ENCODE measurements at regions not wholly inside any gene's neighbourhood (a gene's known extent, or its start where the extent isn't known, plus 50 kb on each side); places are given as distances from the start of the nearest gene placed in this dataset.

DNA sequence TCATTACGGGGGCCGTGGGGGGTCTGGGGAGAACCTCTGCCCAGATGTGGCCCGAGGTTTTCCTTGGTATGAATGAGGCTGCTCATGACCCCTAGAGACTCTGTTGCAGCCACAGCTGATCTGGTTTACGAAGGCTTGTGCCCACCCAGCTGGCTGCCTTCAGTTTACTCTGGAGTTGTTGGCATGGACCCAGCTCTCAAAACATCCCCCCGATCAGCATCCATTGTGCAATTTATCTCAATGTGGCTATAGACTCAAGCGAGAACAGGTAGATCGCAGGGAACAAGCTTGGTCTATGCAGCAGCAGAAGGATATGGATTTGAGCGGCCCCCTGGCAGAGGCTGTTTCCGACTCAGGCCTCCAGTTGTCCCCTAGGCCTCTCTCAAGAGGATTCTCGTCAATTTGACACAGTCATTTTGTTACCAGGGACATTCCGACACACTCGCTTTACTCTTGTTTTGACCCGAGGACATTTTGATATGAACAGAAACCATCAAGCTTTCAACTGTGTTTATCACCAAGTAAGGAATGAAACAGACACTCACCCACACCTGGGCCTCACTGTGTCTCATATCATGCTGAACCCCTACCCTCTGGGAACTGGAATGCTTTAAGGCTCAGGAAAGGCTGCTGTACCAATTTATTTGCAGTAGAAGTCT lies 161.5 kb downstream of the KATNAL1 start:
- TF ChIP-seq TAF1 (conservative IDR thresholded peaks at IDR 0.05), result no peak
- no peak for TF ChIP-seq RXRA (IDR thresholded peaks at IDR 0.05)
- no peak for TF ChIP-seq SP1 (IDR thresholded peaks at IDR 0.05)
- TF ChIP-seq FOXA2 (IDR thresholded peaks at IDR 0.05), result no peak
- TF ChIP-seq, protein P1, sequence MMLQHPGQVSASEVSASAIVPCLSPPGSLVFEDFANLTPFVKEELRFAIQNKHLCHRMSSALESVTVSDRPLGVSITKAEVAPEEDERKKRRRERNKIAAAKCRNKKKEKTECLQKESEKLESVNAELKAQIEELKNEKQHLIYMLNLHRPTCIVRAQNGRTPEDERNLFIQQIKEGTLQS (IDR thresholded peaks at IDR 0.05), result no peak
- TF ChIP-seq, protein P2, sequence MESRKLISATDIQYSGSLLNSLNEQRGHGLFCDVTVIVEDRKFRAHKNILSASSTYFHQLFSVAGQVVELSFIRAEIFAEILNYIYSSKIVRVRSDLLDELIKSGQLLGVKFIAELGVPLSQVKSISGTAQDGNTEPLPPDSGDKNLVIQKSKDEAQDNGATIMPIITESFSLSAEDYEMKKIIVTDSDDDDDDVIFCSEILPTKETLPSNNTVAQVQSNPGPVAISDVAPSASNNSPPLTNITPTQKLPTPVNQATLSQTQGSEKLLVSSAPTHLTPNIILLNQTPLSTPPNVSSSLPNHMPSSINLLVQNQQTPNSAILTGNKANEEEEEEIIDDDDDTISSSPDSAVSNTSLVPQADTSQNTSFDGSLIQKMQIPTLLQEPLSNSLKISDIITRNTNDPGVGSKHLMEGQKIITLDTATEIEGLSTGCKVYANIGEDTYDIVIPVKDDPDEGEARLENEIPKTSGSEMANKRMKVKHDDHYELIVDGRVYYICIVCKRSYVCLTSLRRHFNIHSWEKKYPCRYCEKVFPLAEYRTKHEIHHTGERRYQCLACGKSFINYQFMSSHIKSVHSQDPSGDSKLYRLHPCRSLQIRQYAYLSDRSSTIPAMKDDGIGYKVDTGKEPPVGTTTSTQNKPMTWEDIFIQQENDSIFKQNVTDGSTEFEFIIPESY (IDR thresholded peaks at IDR 0.05), result no peak
- TF ChIP-seq, protein P3, sequence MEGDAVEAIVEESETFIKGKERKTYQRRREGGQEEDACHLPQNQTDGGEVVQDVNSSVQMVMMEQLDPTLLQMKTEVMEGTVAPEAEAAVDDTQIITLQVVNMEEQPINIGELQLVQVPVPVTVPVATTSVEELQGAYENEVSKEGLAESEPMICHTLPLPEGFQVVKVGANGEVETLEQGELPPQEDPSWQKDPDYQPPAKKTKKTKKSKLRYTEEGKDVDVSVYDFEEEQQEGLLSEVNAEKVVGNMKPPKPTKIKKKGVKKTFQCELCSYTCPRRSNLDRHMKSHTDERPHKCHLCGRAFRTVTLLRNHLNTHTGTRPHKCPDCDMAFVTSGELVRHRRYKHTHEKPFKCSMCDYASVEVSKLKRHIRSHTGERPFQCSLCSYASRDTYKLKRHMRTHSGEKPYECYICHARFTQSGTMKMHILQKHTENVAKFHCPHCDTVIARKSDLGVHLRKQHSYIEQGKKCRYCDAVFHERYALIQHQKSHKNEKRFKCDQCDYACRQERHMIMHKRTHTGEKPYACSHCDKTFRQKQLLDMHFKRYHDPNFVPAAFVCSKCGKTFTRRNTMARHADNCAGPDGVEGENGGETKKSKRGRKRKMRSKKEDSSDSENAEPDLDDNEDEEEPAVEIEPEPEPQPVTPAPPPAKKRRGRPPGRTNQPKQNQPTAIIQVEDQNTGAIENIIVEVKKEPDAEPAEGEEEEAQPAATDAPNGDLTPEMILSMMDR (IDR thresholded peaks at IDR 0.05; ENCODE audit: low read depth, low read length, missing input control), result no peak
- no peak for TF ChIP-seq JUND (IDR thresholded peaks at IDR 0.05)
- TF ChIP-seq HNF4G (IDR thresholded peaks at IDR 0.05), result no peak
- TF ChIP-seq, protein P4, sequence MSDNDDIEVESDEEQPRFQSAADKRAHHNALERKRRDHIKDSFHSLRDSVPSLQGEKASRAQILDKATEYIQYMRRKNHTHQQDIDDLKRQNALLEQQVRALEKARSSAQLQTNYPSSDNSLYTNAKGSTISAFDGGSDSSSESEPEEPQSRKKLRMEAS (IDR thresholded peaks at IDR 0.05), result no peak
- no peak for TF ChIP-seq FOXA1 (IDR thresholded peaks at IDR 0.05)
- no peak for TF ChIP-seq GABPA (IDR thresholded peaks at IDR 0.05 in 1 of 2, conservative IDR thresholded peaks at IDR 0.05 in 1 of 2)
- no peak for TF ChIP-seq YY1 (IDR thresholded peaks at IDR 0.05)
- TF ChIP-seq EGR1 (IDR thresholded peaks at IDR 0.05; ENCODE audit: low read depth in 2 of 2), result no peak
- Histone ChIP-seq H3K4me1 (ENCODE audit: control insufficient read depth in 4 of 4, insufficient read depth in 4 of 4, low read length in 3 of 4) (no peaks in the 10 kb centered on the region), H3K9ac (ENCODE audit: low read depth in 1 of 2, low read length in 2 of 2) (no peak overlapping the region), H3K9me3 (ENCODE audit: control insufficient read depth in 4 of 4, low read length in 3 of 4) (no peaks in the 10 kb centered on the region), H3K36me3 (ENCODE audit: control insufficient read depth in 4 of 4, insufficient read depth in 3 of 4, low read depth in 1 of 4, low read length in 3 of 4) (no peaks in the 10 kb centered on the region), H3K4me3 (ENCODE audit: low read depth in 1 of 3, low read length in 3 of 3) (no peak overlapping the region), H3K27ac (ENCODE audit: low read depth in 1 of 2, low read length in 2 of 2) (no peak overlapping the region), H3K27me3 (ENCODE audit: control insufficient read depth in 4 of 4, insufficient read depth in 4 of 4, low read length in 3 of 4) (no peaks in the 10 kb centered on the region)
- no peak for DNase-seq (ENCODE audit: low spot score)
- 88% methylated on average over 13 of the region's 13 CpGs for WGBS

DNA sequence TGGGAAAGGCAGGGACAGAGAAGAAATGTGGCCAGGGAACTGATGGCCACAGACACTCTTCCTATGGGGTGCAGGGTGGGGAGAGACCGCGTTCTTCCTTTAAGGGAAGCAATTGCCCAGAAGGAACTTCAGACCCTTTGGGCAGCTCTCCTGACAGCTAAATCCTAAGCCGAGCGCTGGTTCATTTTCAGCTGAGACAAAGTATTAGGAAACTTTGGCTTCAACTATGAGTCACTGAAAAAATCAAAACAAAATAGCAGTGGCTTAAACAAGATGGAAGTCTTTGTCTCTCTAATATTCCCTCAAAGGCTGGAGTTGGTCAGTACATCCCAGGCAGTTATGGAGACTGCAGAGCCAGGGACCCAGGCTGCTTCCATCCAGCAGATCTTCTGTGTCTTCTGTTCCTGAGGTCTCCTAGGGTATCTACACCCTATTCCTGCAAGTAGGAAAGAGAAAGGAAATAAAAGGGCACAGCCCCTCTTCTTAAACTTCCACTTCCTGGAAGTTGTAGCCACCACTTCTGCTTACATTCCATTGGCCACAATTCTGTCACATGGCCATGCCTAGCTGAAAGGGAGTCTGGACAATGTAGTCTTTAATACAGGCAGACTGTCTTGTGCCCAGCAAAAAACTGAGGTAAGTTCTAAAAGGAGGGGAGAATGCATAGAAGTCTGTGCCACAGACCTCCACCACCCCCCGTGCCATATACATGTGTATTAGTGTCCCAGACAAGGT lies 163.5 kb downstream of the KATNAL1 start:
- 96% methylated on average over 5 of the region's 5 CpGs for WGBS
- Histone ChIP-seq H3K27ac (ENCODE audit: low read depth in 1 of 2, low read length in 2 of 2) (no peak overlapping the region), H3K4me1 (ENCODE audit: control insufficient read depth in 4 of 4, insufficient read depth in 4 of 4, low read length in 3 of 4) (no peaks in the 10 kb centered on the region), H3K4me3 (ENCODE audit: low read depth in 1 of 3, low read length in 3 of 3) (no peak overlapping the region), H3K36me3 (ENCODE audit: control insufficient read depth in 4 of 4, insufficient read depth in 3 of 4, low read depth in 1 of 4, low read length in 3 of 4) (no peaks in the 10 kb centered on the region), H3K9ac (ENCODE audit: low read depth in 1 of 2, low read length in 2 of 2) (no peak overlapping the region), H3K9me3 (ENCODE audit: control insufficient read depth in 4 of 4, low read length in 3 of 4) (no peaks in the 10 kb centered on the region), H3K27me3 (ENCODE audit: control insufficient read depth in 4 of 4, insufficient read depth in 4 of 4, low read length in 3 of 4) (peaks cover 0 to 3% (median 0%) of the 10 kb centered on the region in 4 donors)
- DNase-seq (ENCODE audit: low spot score), result no peak
- no peak for TF ChIP-seq TAF1 (conservative IDR thresholded peaks at IDR 0.05)
- no peak for TF ChIP-seq FOXA1 (IDR thresholded peaks at IDR 0.05)
- TF ChIP-seq FOXA2 (IDR thresholded peaks at IDR 0.05), result no peak
- TF ChIP-seq HNF4G (IDR thresholded peaks at IDR 0.05), result no peak
- TF ChIP-seq JUND (IDR thresholded peaks at IDR 0.05), result no peak
- TF ChIP-seq EGR1 (IDR thresholded peaks at IDR 0.05; ENCODE audit: low read depth in 2 of 2), result no peak
- TF ChIP-seq SP1 (IDR thresholded peaks at IDR 0.05), result no peak
- TF ChIP-seq HNF4A (conservative IDR thresholded peaks at IDR 0.05), result no peak
- TF ChIP-seq, protein P3 (IDR thresholded peaks at IDR 0.05; ENCODE audit: low read depth, low read length, missing input control), result no peak
- TF ChIP-seq, protein P1 (IDR thresholded peaks at IDR 0.05), result no peak
- no peak for TF ChIP-seq RAD21 (IDR thresholded peaks at IDR 0.05)
- TF ChIP-seq NR2F2 (IDR thresholded peaks at IDR 0.05), result no peak
- TF ChIP-seq, protein P2 (IDR thresholded peaks at IDR 0.05), result no peak
- TF ChIP-seq RXRA (IDR thresholded peaks at IDR 0.05), result no peak
- no peak for TF ChIP-seq GABPA (IDR thresholded peaks at IDR 0.05 in 1 of 2, conservative IDR thresholded peaks at IDR 0.05 in 1 of 2)
- no peak for TF ChIP-seq YY1 (IDR thresholded peaks at IDR 0.05)

All from liver (tissue), 8 donors.